ENCODE measurements at regions not wholly inside any gene's neighbourhood (a gene's known extent, or its start where the extent isn't known, plus 50 kb on each side); places are given as distances from the start of the nearest gene placed in this dataset.

GRCh38 chr4:181364504-181364903 lies 878.7 kb upstream of the TENM3 start:
- no peak overlapping the region for H3K4me3 ChIP-seq (ENCODE audit: low read length)
- no peaks in the 10 kb centered on the region for H3K9me2 ChIP-seq (replicated peaks; ENCODE audit: insufficient read depth, low read length)
- H3K79me2 ChIP-seq (ENCODE audit: low read length), result no peaks in the 10 kb centered on the region
- no peaks in the 10 kb centered on the region for H4K20me1 ChIP-seq (ENCODE audit: insufficient read depth, low read depth, low read length)
- no peaks in the 10 kb centered on the region for H3K36me3 ChIP-seq (ENCODE audit: insufficient read depth, low read length)
- no peaks in the 10 kb centered on the region for H3K27me3 ChIP-seq (ENCODE audit: low read length)
- DNase-seq, result no peak
- H3K27ac ChIP-seq (ENCODE audit: low read length), result no peak overlapping the region
- H3K4me2 ChIP-seq (ENCODE audit: low read depth, low read length, poor library complexity, severe bottlenecking), result no peak overlapping the region
- no peaks in the 10 kb centered on the region for H3K4me1 ChIP-seq (ENCODE audit: low read length)
- H2AFZ ChIP-seq (ENCODE audit: low read length), result no peak overlapping the region
- no peak overlapping the region for H3K9ac ChIP-seq (ENCODE audit: low read length)
- no peaks in the 10 kb centered on the region for H3K9me3 ChIP-seq (ENCODE audit: low read length)

GRCh38 chr4:181365671-181366070 lies 877.5 kb upstream of the TENM3 start:
- H3K9me3 ChIP-seq (ENCODE audit: low read length), result no peaks in the 10 kb centered on the region
- H3K4me3 ChIP-seq (ENCODE audit: low read length), result no peak overlapping the region
- H3K36me3 ChIP-seq (ENCODE audit: insufficient read depth, low read length), result no peaks in the 10 kb centered on the region
- no peak overlapping the region for H3K9ac ChIP-seq (ENCODE audit: low read length)
- H3K9me2 ChIP-seq (replicated peaks; ENCODE audit: insufficient read depth, low read length), result no peaks in the 10 kb centered on the region
- no peaks in the 10 kb centered on the region for H4K20me1 ChIP-seq (ENCODE audit: insufficient read depth, low read depth, low read length)
- H3K4me1 ChIP-seq (ENCODE audit: low read length), result no peaks in the 10 kb centered on the region
- H2AFZ ChIP-seq (ENCODE audit: low read length), result no peak overlapping the region
- no peak overlapping the region for H3K27ac ChIP-seq (ENCODE audit: low read length)
- H3K4me2 ChIP-seq (ENCODE audit: low read depth, low read length, poor library complexity, severe bottlenecking), result no peak overlapping the region
- no peaks in the 10 kb centered on the region for H3K27me3 ChIP-seq (ENCODE audit: low read length)
- DNase-seq, result no peak
- H3K79me2 ChIP-seq (ENCODE audit: low read length), result no peaks in the 10 kb centered on the region

- Histone ChIP-seq H2AFZ (ENCODE audit: low read length) (no peak overlapping the region), H3K4me2 (ENCODE audit: low read depth, low read length, poor library complexity, severe bottlenecking) (no peak overlapping the region), H3K27ac (ENCODE audit: low read length) (no peak overlapping the region), H3K9me3 (ENCODE audit: low read length) (no peaks in the 10 kb centered on the region), H3K4me1 (ENCODE audit: low read length) (no peaks in the 10 kb centered on the region), H3K79me2 (ENCODE audit: low read length) (no peaks in the 10 kb centered on the region), H4K20me1 (ENCODE audit: insufficient read depth, low read depth, low read length) (no peaks in the 10 kb centered on the region), H3K9ac (ENCODE audit: low read length) (no peak overlapping the region), H3K36me3 (ENCODE audit: insufficient read depth, low read length) (no peaks in the 10 kb centered on the region), H3K9me2 (replicated peaks; ENCODE audit: insufficient read depth, low read length) (no peaks in the 10 kb centered on the region), H3K27me3 (ENCODE audit: low read length) (no peaks in the 10 kb centered on the region), H3K4me3 (ENCODE audit: low read length) (no peak overlapping the region)
- no peak for DNase-seq
Measured at GRCh38 chr4:181372014-181372413, 871.2 kb upstream of the TENM3 start.

- H3K4me3 ChIP-seq (ENCODE audit: low read length), result no peak overlapping the region
- H3K27ac ChIP-seq (ENCODE audit: low read length), result no peak overlapping the region
- no peaks in the 10 kb centered on the region for H3K9me3 ChIP-seq (ENCODE audit: low read length)
- no peak overlapping the region for H3K4me2 ChIP-seq (ENCODE audit: low read depth, low read length, poor library complexity, severe bottlenecking)
- DNase-seq, result no peak
- no peaks in the 10 kb centered on the region for H3K4me1 ChIP-seq (ENCODE audit: low read length)
- H3K9ac ChIP-seq (ENCODE audit: low read length), result no peak overlapping the region
- H3K9me2 ChIP-seq (replicated peaks; ENCODE audit: insufficient read depth, low read length), result no peaks in the 10 kb centered on the region
- no peaks in the 10 kb centered on the region for H3K79me2 ChIP-seq (ENCODE audit: low read length)
- no peaks in the 10 kb centered on the region for H3K27me3 ChIP-seq (ENCODE audit: low read length)
- H4K20me1 ChIP-seq (ENCODE audit: insufficient read depth, low read depth, low read length), result no peaks in the 10 kb centered on the region
- H3K36me3 ChIP-seq (ENCODE audit: insufficient read depth, low read length), result no peaks in the 10 kb centered on the region
- H2AFZ ChIP-seq (ENCODE audit: low read length), result no peak overlapping the region
Measured at GRCh38 chr4:181376058-181376457, 867.1 kb upstream of the TENM3 start.

- no peak overlapping the region for H3K4me3 ChIP-seq (ENCODE audit: low read length)
- no peaks in the 10 kb centered on the region for H3K9me2 ChIP-seq (replicated peaks; ENCODE audit: insufficient read depth, low read length)
- no peak overlapping the region for H3K27ac ChIP-seq (ENCODE audit: low read length)
- H4K20me1 ChIP-seq (ENCODE audit: insufficient read depth, low read depth, low read length), result no peaks in the 10 kb centered on the region
- H3K9ac ChIP-seq (ENCODE audit: low read length), result no peak overlapping the region
- no peaks in the 10 kb centered on the region for H3K9me3 ChIP-seq (ENCODE audit: low read length)
- no peaks in the 10 kb centered on the region for H3K36me3 ChIP-seq (ENCODE audit: insufficient read depth, low read length)
- H3K27me3 ChIP-seq (ENCODE audit: low read length), result no peaks in the 10 kb centered on the region
- no peak overlapping the region for H2AFZ ChIP-seq (ENCODE audit: low read length)
- H3K79me2 ChIP-seq (ENCODE audit: low read length), result no peaks in the 10 kb centered on the region
- no peak overlapping the region for H3K4me2 ChIP-seq (ENCODE audit: low read depth, low read length, poor library complexity, severe bottlenecking)
- DNase-seq, result no peak
- H3K4me1 ChIP-seq (ENCODE audit: low read length), result no peaks in the 10 kb centered on the region
Measured at GRCh38 chr4:181388061-181388460, 855.1 kb upstream of the TENM3 start.

GRCh38 chr4:181416966-181417365 lies 826.2 kb upstream of the TENM3 start:
- no peak for DNase-seq
- H3K9ac ChIP-seq (ENCODE audit: low read length), result no peak overlapping the region
- H3K9me3 ChIP-seq (ENCODE audit: low read length), result no peaks in the 10 kb centered on the region
- H3K27me3 ChIP-seq (ENCODE audit: low read length), result no peaks in the 10 kb centered on the region
- no peak overlapping the region for H2AFZ ChIP-seq (ENCODE audit: low read length)
- H3K9me2 ChIP-seq (replicated peaks; ENCODE audit: insufficient read depth, low read length), result no peaks in the 10 kb centered on the region
- H3K27ac ChIP-seq (ENCODE audit: low read length), result no peak overlapping the region
- H3K79me2 ChIP-seq (ENCODE audit: low read length), result no peaks in the 10 kb centered on the region
- no peaks in the 10 kb centered on the region for H3K36me3 ChIP-seq (ENCODE audit: insufficient read depth, low read length)
- H3K4me2 ChIP-seq (ENCODE audit: low read depth, low read length, poor library complexity, severe bottlenecking), result no peak overlapping the region
- no peaks in the 10 kb centered on the region for H4K20me1 ChIP-seq (ENCODE audit: insufficient read depth, low read depth, low read length)
- H3K4me1 ChIP-seq (ENCODE audit: low read length), result no peaks in the 10 kb centered on the region
- no peak overlapping the region for H3K4me3 ChIP-seq (ENCODE audit: low read length)

GRCh38 chr4:181418496-181418895 lies 824.7 kb upstream of the TENM3 start:
- no peaks in the 10 kb centered on the region for H3K79me2 ChIP-seq (ENCODE audit: low read length)
- H3K9me3 ChIP-seq (ENCODE audit: low read length), result no peaks in the 10 kb centered on the region
- H3K27ac ChIP-seq (ENCODE audit: low read length), result no peak overlapping the region
- H3K4me2 ChIP-seq (ENCODE audit: low read depth, low read length, poor library complexity, severe bottlenecking), result no peak overlapping the region
- no peaks in the 10 kb centered on the region for H3K9me2 ChIP-seq (replicated peaks; ENCODE audit: insufficient read depth, low read length)
- no peaks in the 10 kb centered on the region for H3K4me1 ChIP-seq (ENCODE audit: low read length)
- H4K20me1 ChIP-seq (ENCODE audit: insufficient read depth, low read depth, low read length), result no peaks in the 10 kb centered on the region
- H3K4me3 ChIP-seq (ENCODE audit: low read length), result no peak overlapping the region
- no peak overlapping the region for H2AFZ ChIP-seq (ENCODE audit: low read length)
- no peaks in the 10 kb centered on the region for H3K27me3 ChIP-seq (ENCODE audit: low read length)
- H3K9ac ChIP-seq (ENCODE audit: low read length), result no peak overlapping the region
- DNase-seq, result no peak
- no peaks in the 10 kb centered on the region for H3K36me3 ChIP-seq (ENCODE audit: insufficient read depth, low read length)

GRCh38 chr4:181420950-181421349 lies 822.3 kb upstream of the TENM3 start:
- no peak for DNase-seq
- no peaks in the 10 kb centered on the region for H3K27me3 ChIP-seq (ENCODE audit: low read length)
- H3K9me2 ChIP-seq (replicated peaks; ENCODE audit: insufficient read depth, low read length), result no peaks in the 10 kb centered on the region
- no peaks in the 10 kb centered on the region for H3K36me3 ChIP-seq (ENCODE audit: insufficient read depth, low read length)
- no peak overlapping the region for H2AFZ ChIP-seq (ENCODE audit: low read length)
- no peak overlapping the region for H3K27ac ChIP-seq (ENCODE audit: low read length)
- no peak overlapping the region for H3K9ac ChIP-seq (ENCODE audit: low read length)
- no peak overlapping the region for H3K4me3 ChIP-seq (ENCODE audit: low read length)
- H4K20me1 ChIP-seq (ENCODE audit: insufficient read depth, low read depth, low read length), result no peaks in the 10 kb centered on the region
- no peaks in the 10 kb centered on the region for H3K79me2 ChIP-seq (ENCODE audit: low read length)
- H3K4me1 ChIP-seq (ENCODE audit: low read length), result no peaks in the 10 kb centered on the region
- H3K4me2 ChIP-seq (ENCODE audit: low read depth, low read length, poor library complexity, severe bottlenecking), result no peak overlapping the region
- no peaks in the 10 kb centered on the region for H3K9me3 ChIP-seq (ENCODE audit: low read length)

GRCh38 chr4:181424362-181425016 lies 818.7 kb upstream of the TENM3 start:
- Histone ChIP-seq H3K9me3 (ENCODE audit: low read length) (no peaks in the 10 kb centered on the region), H3K27ac (ENCODE audit: low read length) (no peak overlapping the region), H3K4me1 (ENCODE audit: low read length) (no peaks in the 10 kb centered on the region), H2AFZ (ENCODE audit: low read length) (no peak overlapping the region), H4K20me1 (ENCODE audit: insufficient read depth, low read depth, low read length) (no peaks in the 10 kb centered on the region), H3K36me3 (ENCODE audit: insufficient read depth, low read length) (no peaks in the 10 kb centered on the region), H3K9me2 (replicated peaks; ENCODE audit: insufficient read depth, low read length) (no peaks in the 10 kb centered on the region), H3K4me2 (ENCODE audit: low read depth, low read length, poor library complexity, severe bottlenecking) (no peak overlapping the region), H3K4me3 (ENCODE audit: low read length) (no peak overlapping the region), H3K9ac (ENCODE audit: low read length) (no peak overlapping the region), H3K27me3 (ENCODE audit: low read length) (no peaks in the 10 kb centered on the region), H3K79me2 (ENCODE audit: low read length) (no peaks in the 10 kb centered on the region)
- DNase-seq, result no peak
